K562 (cell line): ENCODE measurements at regions not wholly inside any gene's neighbourhood (a gene's known extent, or its start where the extent isn't known, plus 50 kb on each side); places are given as distances from the start of the nearest gene placed in this dataset.

Source experiments
- ATAC-seq: fragments of 200-7000 bp; cut with Tn5 transposase; 3 replicates; pipeline ENCODE4 v1.9.1; 2020; ENCODE audit warnings: moderate library complexity
- BruUV-seq: library from RNA; stranded (reverse); fragments of 400-500 nt; replicated peaks from 2 replicates; lab custom pipeline; 2021; lab: Mats Ljungman, UMichigan
- CTCF ChIA-PET: fragments of 300-600 bp; formaldehyde crosslinking; extraction: SDS; loops from one replicate; lab custom pipeline; 2021; ENCODE audit warnings: low intra/inter-chr PET ratio; lab: Yijun Ruan, JAX
- POLR2A ChIA-PET: fragments of 300-600, 350-650 bp; sonication (Branson Sonifier 250); formaldehyde crosslinking; extraction: SDS; loops from one replicate; lab custom pipeline; 2021; ENCODE audit warnings: antibody characterized with exemption, inconsistent platforms; lab: Yijun Ruan, JAX
- DNase-seq, 4 experiments: peaks; one replicate each; pipeline versions ENCODE4 v3.0.0 to v3.0.0-alpha.2; 2011 to 2018; ENCODE audit warnings: low spot score in 3 of 4, mixed read lengths in 3 of 4; ENCODE audit errors: extremely low read depth in 1 of 4
- FAIRE-seq: peaks from 2 replicates; lab custom pipeline; 2011; peaks lifted over from hg19 to GRCh38; lab: Jason Lieb, UNC
- H2AFZ ChIP-seq: 2 replicates; pipeline ENCODE4 v1.6.0; 2011; ENCODE audit warnings: low read depth, low read length, control low read depth, inconsistent platforms
- H3K27ac ChIP-seq: fragments of 200-600 bp; 3 replicates; pipeline ENCODE4 v1.8.0; 2011; ENCODE audit warnings: low read depth, mild to moderate bottlenecking, control low read depth, inconsistent platforms, low read length, moderate library complexity, mixed read lengths; ENCODE audit errors: extremely low read depth
- H3K27me3 ChIP-seq, 2 experiments: fragments of 300-600 bp in 1 of 2; 2 replicates in 1 of 2; 3 replicates in 1 of 2; pipeline versions ENCODE4 v1.6.0 to v1.8.0; 2011; ENCODE audit warnings: inconsistent platforms in 2 of 2, low read length in 2 of 2, mild to moderate bottlenecking in 1 of 2, mixed read lengths in 1 of 2, moderate library complexity in 1 of 2; ENCODE audit not compliant: control insufficient read depth in 2 of 2, insufficient read depth in 2 of 2
- H3K36me3 ChIP-seq: fragments of 300-600 bp; 3 replicates; pipeline ENCODE4 v1.8.0; 2011; ENCODE audit warnings: mild to moderate bottlenecking, low read length, inconsistent platforms; ENCODE audit not compliant: control insufficient read depth, insufficient read depth
- H3K4me1 ChIP-seq, 2 experiments: fragments of 200-600 bp in 1 of 2; replicated peaks in 1 of 2; 2 replicates in 1 of 2; 3 replicates in 1 of 2; pipeline versions ENCODE4 v1.5.1 to v1.8.0; 2011; ENCODE audit warnings: inconsistent platforms in 2 of 2, low read length in 2 of 2, mild to moderate bottlenecking in 1 of 2, mixed read lengths in 1 of 2, moderate library complexity in 1 of 2; ENCODE audit not compliant: control insufficient read depth in 2 of 2, insufficient read depth in 2 of 2
- H3K4me2 ChIP-seq: 2 replicates; pipeline ENCODE4 v1.6.1; 2011; ENCODE audit warnings: low read length, control low read depth, inconsistent platforms, mixed read lengths; ENCODE audit not compliant: insufficient read depth
- H3K4me3 ChIP-seq: fragments of 200-600 bp; sonication (generic), shearing (Covaris generic); 2 replicates; pipeline ENCODE4 v1.5.1; 2016; ENCODE audit warnings: control low read depth, inconsistent platforms
- H3K79me2 ChIP-seq: fragments of 200-600 bp; 3 replicates; pipeline ENCODE4 v1.8.0; 2011; ENCODE audit warnings: low read length, inconsistent platforms; ENCODE audit not compliant: control insufficient read depth, insufficient read depth
- H3K9ac ChIP-seq, 2 experiments: 2 replicates each; pipeline versions ENCODE4 v1.6.0 to v1.6.1; 2011; ENCODE audit warnings: low read depth in 2 of 2, low read length in 2 of 2, control low read depth in 1 of 2, inconsistent platforms in 1 of 2, mild to moderate bottlenecking in 1 of 2, mixed read lengths in 1 of 2; ENCODE audit not compliant: insufficient read depth in 1 of 2
- H3K9me1 ChIP-seq: one replicate; pipeline ENCODE4 v1.6.0; 2011; ENCODE audit warnings: inconsistent platforms, mild to moderate bottlenecking, low read length, moderate library complexity; ENCODE audit not compliant: control insufficient read depth, insufficient read depth
- H3K9me3 ChIP-seq: replicated peaks from 2 replicates; pipeline ENCODE4 v1.5.1; 2011; ENCODE audit warnings: low read depth, low read length, inconsistent platforms; ENCODE audit not compliant: control insufficient read depth, insufficient read depth
- H4K20me1 ChIP-seq: replicated peaks from 2 replicates; pipeline ENCODE4 v1.6.1; 2011; ENCODE audit warnings: low read length, inconsistent platforms, mixed read lengths; ENCODE audit not compliant: control insufficient read depth, insufficient read depth
- BHLHE40 ChIP-seq: IDR thresholded peaks from 2 replicates; pipeline ENCODE4 v1.6.1; 2011; ENCODE audit warnings: low read length, improper control_type of control experiment
- PHB ChIP-seq: fragments of 250-450 bp; sonication (Bioruptor Pico); IDR thresholded peaks from 2 replicates; pipeline ENCODE4 v1.5.0; 2021
- ZNF146 ChIP-seq: IDR thresholded peaks from one replicate; pipeline ENCODE4 v1.6.1; 2018; ENCODE audit warnings: missing compliant biosample characterization; ENCODE audit not compliant: unreplicated experiment
- ZNF253 ChIP-seq: fragments of 250-450 bp; sonication (Bioruptor Pico); conservative IDR thresholded peaks from 2 replicates; pipeline ENCODE4 v1.6.1; 2021; ENCODE audit warnings: mild to moderate bottlenecking
- WGBS: fragments of 100-300 bp; shearing (Covaris generic); methylation state at CpG from one replicate; pipeline ENCODE4 v1.1.6; 2016; ENCODE audit warnings: low coverage, mixed read lengths; ENCODE audit not compliant: insufficient coverage; ENCODE audit errors: missing lambda C conversion rate; 5-methylcytosine and 5-hydroxymethylcytosine counted together
- in situ Hi-C: fragments of 300-500 bp; cut with MboI; formaldehyde crosslinking; loops from 4 replicates; pipeline ENCODE4 v1.15.0; 2018; ENCODE audit warnings: inconsistent platforms, mixed read lengths
- intact Hi-C: fragments of 100-400 bp; cut with micrococcal nuclease; formaldehyde crosslinking; loops from 2 replicates; pipeline ENCODE4 v1.14.2; 2022

DNA sequence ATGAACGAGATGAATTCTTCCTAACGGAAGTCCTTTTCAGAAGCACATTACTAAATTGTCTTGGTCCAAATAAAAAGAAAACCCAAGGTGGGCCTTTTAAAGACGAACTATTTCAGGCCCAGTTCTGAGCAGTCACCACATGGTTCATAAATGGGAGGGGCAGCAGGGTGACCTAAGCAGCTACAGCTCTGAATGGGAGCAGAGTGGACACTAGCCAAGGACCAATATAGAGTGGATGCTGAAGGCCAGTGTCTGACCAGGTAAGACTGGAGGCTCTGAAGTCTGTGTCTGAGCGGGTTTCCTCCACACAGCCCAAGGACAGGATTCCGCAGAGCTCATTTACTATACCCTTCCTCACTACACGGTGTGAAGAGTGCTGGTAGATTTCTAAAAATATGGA lies 159.1 kb downstream of the TMEM26 start:
- POLR2A ChIA-PET = interaction anchor here (0.8 kb wide), 1 partner anchor 244 kb away, joined by 4 read pairs; no protein-coding TSS in a partner anchor
- TF ChIP-seq BHLHE40 (no peak), ZNF253 (CRISPR knock-in tag) (no peak)
- no peaks in the 10 kb centered on the region for H3K27me3 ChIP-seq
- H3K4me1 ChIP-seq = no peaks in the 10 kb centered on the region
- in situ Hi-C loops = no loop called here
- no peaks in the 10 kb centered on the region for H3K36me3 ChIP-seq
- H3K9me3 ChIP-seq = no peaks in the 10 kb centered on the region
- no peak overlapping the region for H3K4me3 ChIP-seq
- CTCF ChIA-PET = no interaction called here
- no peaks in the 10 kb centered on the region for H3K79me2 ChIP-seq
- H3K9me1 ChIP-seq = no peaks in the 10 kb centered on the region
- 2% methylated on average over 6 of the region's 6 CpGs for WGBS
- BruUV-seq = no TSS peak
- H2AFZ ChIP-seq = no peak overlapping the region
- no peak overlapping the region for H3K9ac ChIP-seq
- ATAC-seq (no peak), FAIRE-seq (no peak), DNase-seq (no peak)
- no peak overlapping the region for H3K4me2 ChIP-seq
- H3K27ac ChIP-seq = no peak overlapping the region
- intact Hi-C loops = no loop called here
- no peaks in the 10 kb centered on the region for H4K20me1 ChIP-seq

DNA sequence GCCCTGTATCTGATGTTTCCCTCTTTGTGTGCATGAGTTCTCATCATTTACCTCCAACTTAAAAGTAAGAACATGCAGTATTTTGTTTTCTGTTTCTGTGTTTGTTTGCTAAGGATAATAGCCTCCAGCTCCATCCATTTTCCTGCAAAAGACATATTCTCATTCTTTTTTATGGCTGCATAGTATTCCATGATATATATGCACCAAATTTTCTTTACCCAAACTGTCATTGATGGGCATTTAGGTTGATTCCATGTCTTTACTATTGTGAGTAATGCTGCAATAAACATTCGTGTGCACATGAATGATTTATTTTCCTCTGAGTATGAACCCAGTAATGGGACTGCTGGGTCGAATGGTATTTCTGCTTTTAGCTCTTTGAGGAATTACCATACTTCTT lies 163.4 kb downstream of the TMEM26 start:
- no peaks in the 10 kb centered on the region for H3K9me1 ChIP-seq
- ChIA-PET POLR2A (no interaction called here), CTCF (no interaction called here)
- TF ChIP-seq PHB (CRISPR knock-in tag) (no peak), ZNF146 (CRISPR knock-in tag) (peak; percentile 60)
- in situ Hi-C loops = loop anchor here (5.0 kb wide), 1 partner anchor 478 kb away; no protein-coding TSS in a partner anchor
- no peaks in the 10 kb centered on the region for H3K9me3 ChIP-seq
- H2AFZ ChIP-seq = no peak overlapping the region
- no peak overlapping the region for H3K4me3 ChIP-seq
- no peak overlapping the region for H3K27ac ChIP-seq
- no peak for ATAC-seq
- BruUV-seq = no TSS peak
- no peak for FAIRE-seq
- H3K36me3 ChIP-seq = no peaks in the 10 kb centered on the region
- H3K27me3 ChIP-seq = no peaks in the 10 kb centered on the region
- intact Hi-C loops = loop anchor here (10.0 kb wide), 1 partner anchor 845 kb away; no protein-coding TSS in a partner anchor
- WGBS = 2% methylated on average over 2 of the region's 2 CpGs
- H3K79me2 ChIP-seq = no peaks in the 10 kb centered on the region
- DNase-seq = no peak
- H3K4me2 ChIP-seq = no peak overlapping the region
- no peak overlapping the region for H3K9ac ChIP-seq
- no peaks in the 10 kb centered on the region for H4K20me1 ChIP-seq
- no peaks in the 10 kb centered on the region for H3K4me1 ChIP-seq
